GM12878 (cell line): ENCODE measurements at regions not wholly inside any gene's neighbourhood (a gene's known extent, or its start where the extent isn't known, plus 50 kb on each side); places are given as distances from the start of the nearest gene placed in this dataset.

Source experiments
- CHD2 ChIP-seq: IDR thresholded peaks from 2 replicates; pipeline ENCODE4 v1.6.1; 2011; ENCODE audit warnings: low read depth, low read length, improper control_type of control experiment, borderline replicate concordance
- FOXK2 ChIP-seq: fragments of 450-650 bp; IDR thresholded peaks from 2 replicates; pipeline ENCODE4 v1.6.1; 2017; ENCODE audit warnings: mild to moderate bottlenecking, moderate library complexity
- POLR2A ChIP-seq: IDR thresholded peaks from 2 replicates; pipeline ENCODE4 v1.6.1; 2011; ENCODE audit warnings: low read depth, mild to moderate bottlenecking, low read length
- WRNIP1 ChIP-seq: IDR thresholded peaks from 2 replicates; pipeline ENCODE4 v1.6.1; 2011; ENCODE audit warnings: low read depth, low read length, improper control_type of control experiment, borderline replicate concordance
- TF ChIP-seq, protein P1 (sequence below): IDR thresholded peaks from 2 replicates; pipeline ENCODE4 v1.6.1; 2012; ENCODE audit warnings: low read length, inconsistent platforms

DNA sequence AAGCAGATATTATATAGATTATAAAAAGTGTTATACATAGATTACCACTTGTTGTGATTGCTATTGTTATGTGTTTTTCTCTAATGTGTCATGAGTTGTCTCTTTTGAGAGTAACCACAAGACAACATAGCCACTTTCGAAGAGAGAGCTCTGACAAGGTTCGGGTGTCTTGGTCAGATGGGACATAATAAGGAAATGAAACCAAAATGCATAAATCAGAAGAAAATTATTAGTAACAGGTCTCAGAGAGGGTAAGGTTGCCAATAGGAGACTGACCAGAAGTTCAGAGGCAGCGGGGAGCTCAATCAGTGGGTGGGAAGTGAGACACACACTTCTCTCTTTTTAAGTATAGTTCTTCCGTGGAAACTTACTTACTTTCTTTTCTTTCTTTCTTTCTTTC is 639.2 kb upstream of the POT1 start:
- TF ChIP-seq, protein P1, sequence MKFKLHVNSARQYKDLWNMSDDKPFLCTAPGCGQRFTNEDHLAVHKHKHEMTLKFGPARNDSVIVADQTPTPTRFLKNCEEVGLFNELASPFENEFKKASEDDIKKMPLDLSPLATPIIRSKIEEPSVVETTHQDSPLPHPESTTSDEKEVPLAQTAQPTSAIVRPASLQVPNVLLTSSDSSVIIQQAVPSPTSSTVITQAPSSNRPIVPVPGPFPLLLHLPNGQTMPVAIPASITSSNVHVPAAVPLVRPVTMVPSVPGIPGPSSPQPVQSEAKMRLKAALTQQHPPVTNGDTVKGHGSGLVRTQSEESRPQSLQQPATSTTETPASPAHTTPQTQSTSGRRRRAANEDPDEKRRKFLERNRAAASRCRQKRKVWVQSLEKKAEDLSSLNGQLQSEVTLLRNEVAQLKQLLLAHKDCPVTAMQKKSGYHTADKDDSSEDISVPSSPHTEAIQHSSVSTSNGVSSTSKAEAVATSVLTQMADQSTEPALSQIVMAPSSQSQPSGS = peak; percentile 75
- TF ChIP-seq POLR2A = no peak
- TF ChIP-seq WRNIP1 = no peak
- no peak for TF ChIP-seq FOXK2
- TF ChIP-seq CHD2 = no peak
